GM18507 (cell line): ENCODE measurements at regions not wholly inside any gene's neighbourhood (a gene's known extent, or its start where the extent isn't known, plus 50 kb on each side); places are given as distances from the start of the nearest gene placed in this dataset.

Experiments
- DNase-seq: peaks from one replicate; pipeline ENCODE4 v3.0.0; 2011; ENCODE audit warnings: low read depth; ENCODE audit not compliant: insufficient read length; ENCODE audit errors: extremely low spot score
- FAIRE-seq: peaks from 2 replicates; lab custom pipeline; 2011; peaks lifted over from hg19 to GRCh38; lab: Jason Lieb, UNC

DNA sequence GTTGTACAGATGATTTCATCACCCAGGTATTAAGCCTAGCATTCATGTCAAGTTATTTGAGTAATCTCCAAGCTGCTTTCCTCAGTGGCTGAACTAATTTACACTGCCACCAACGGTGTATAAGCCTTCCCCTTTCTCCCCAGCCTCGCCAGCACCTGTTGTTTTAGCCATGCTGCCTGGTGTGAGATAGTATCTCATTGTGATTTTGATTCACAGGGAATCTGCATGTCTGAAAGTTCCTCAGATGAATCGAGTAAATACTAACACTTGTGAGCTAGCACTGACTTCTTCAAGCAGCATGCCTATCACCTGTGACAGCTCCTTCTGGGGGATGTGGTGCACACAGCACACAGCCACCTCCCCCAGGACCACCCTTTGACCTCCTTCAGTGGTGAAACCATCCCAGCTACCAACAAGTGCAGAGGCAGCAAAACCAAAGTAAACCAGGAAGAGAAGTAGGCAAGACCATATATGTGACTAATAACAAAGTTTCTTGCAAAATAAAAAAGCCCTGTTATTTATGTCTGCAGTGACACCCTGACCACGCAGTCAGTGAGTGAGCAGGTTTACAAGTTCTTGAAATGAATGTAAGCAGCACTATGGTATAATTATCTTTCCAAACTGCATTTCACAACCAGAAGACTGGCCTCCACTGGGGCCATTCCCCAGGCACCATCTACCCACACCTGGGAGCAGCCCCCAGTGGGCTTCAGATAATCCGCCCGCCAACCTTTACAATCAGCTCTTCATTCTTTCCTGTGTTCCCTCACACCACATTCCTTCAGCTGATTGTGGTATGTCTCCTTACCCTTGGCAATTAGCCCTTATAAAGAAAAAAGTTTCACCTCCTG is 173.8 kb downstream of the ETS2 start:
- FAIRE-seq (no peak), DNase-seq (no peak)

DNA sequence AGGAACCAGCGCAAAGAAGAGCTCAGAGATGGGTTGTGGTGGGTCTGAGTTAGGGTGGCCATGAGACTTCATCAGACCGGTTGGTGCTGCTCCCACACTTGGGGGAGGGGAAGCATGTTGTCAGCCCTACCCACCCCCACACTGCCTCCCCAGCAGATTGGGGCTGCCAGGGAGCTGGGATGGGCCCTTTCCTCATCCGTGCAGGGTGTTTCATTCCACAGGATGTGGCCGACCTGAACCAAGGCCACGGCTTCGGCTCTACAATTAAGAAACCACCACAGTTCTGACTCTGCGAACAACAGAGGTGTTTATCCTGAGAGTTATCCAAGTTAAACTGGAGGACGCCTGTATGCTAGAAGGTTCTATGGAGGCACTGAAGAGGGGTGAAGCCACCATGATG is 171.2 kb downstream of the ETS2 start:
- DNase-seq = no peak
- no peak for FAIRE-seq

DNA sequence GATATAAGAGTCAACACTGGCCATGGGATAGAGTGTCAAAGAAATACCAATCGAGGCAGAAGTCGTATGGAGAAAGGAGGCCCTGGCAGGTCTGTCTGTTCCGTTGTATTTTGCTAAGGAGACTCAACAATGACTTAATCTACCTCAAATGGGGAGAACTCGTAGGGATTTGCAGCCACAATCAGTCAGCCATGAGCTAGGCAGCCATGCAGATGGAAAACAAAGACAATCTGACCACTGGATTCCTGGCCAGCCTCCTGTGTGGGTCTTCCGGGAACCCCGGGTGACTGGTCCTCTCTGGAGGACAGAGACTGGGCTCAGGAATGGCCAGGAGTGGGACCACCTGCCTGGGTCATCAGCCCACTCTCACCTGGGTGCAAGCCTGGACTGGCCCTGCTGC is 167.8 kb downstream of the ETS2 start:
- no peak for FAIRE-seq
- no peak for DNase-seq

DNA sequence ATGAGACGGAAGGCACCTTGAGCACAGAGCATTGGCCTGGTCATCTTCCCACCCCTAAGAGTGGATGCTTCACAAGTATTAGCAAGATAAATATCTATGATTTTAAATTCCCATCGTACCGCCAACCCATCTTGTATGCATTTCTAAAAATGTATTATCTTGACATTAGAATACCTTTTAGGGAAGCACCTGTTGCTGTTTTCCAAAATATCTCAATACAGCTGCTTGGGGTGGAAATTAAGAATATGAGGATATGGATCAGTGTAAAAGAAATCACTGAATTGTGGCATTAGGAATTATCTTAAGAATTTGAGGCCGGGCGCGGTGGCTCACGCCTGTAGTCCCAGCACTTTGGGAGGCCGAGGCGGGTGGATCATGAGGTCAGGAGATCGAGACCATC is 166.3 kb downstream of the ETS2 start:
- DNase-seq (no peak), FAIRE-seq (no peak)

DNA sequence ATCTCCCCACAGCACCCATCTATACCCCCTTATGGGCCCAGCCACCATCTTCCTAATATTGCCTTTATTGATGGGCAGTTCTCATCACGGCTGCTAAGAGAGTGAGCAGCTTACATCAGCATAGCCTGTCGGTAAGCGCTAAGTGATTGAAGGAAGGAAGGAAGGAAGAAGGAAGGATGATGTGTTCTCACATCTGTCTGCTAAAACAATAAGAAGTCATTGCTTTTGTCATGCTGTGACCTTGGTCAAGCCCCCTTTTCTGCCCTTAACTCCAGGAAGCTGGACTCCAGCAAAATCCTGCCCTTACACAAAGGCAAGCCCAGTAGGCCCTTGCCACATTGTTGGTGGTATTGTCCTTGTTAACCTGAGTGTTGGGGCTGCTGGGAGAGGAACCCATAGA is 165.0 kb downstream of the ETS2 start:
- no peak for FAIRE-seq
- DNase-seq = no peak

DNA sequence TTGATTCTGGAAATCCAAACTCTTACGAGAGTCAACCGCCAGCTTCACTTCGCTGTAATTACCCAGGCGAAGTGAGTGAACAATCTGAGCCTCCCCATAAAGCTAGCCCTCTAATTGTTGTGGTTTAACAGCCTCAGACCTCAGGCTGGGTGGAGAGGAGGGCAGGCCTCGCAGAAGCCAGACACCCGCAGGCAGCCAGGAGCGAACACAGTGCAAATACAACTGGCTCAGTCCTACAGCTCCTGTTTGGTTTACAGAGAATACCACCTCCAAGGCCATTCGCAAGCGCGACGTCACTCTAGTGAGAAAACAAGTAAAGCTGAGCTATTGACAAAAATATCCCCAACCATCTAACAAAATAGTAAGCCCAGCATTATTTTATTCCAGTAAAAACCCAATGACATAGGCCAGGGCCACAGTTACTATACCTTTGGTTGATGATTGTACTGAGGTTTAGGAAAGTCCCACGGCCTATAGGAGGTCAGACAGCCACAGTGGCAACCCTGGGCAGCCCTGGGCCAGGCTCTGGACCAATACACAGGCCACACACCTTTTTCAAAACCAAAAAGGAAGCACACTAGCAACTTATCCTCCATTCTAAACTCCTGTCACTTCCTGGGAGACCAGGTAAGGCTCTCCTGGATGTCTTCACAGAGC is 163.3 kb downstream of the ETS2 start:
- DNase-seq = no peak
- no peak for FAIRE-seq

GRCh38 chr21:38965910-38966504 is 160.3 kb downstream of the ETS2 start:
- no peak for FAIRE-seq

DNA sequence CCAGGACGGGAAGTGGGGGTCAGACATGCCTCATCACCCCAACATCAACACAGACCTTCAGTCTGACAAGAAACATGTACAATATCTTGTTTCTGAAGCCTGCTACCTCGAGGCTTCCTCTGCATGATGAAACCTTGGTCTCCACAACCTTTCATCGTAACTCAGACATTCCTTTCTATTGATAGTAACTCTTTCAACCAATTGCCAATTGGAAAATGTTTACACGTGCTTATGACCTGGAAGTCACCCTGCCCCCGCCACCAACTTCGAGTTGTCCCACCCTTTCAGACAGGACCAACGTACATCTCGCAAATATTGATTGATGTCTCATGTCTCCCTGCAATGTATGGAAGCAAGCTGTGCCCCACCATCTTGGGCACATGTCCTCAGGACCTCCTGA is 159.5 kb downstream of the ETS2 start:
- DNase-seq (no peak), FAIRE-seq (no peak)

More at GRCh38 chr21:38965910-38966504, 160.3 kb downstream of the ETS2 start:
- DNase-seq = no peak

GRCh38 chr21:38963006-38963405 is 157.3 kb downstream of the ETS2 start:
- DNase-seq (no peak), FAIRE-seq (no peak)

DNA sequence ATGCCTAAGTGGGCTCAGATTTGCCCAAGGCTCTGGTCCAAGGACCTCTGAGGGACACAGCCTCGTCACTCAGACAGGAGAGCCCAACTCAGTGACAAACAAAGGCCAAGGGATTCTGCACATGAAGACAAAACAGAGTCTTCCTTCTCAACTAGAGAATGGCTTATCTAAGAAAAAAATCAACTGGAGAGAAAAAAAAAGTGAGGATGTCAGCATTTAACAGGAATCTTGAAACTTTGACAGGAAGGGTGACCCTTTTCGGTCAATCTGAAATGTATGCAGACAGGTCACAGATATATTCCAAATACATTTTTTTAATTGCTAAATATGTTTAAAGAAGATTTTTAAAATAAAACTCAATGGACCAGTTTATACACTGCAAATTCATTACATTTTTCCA is 154.5 kb downstream of the ETS2 start:
- FAIRE-seq (no peak), DNase-seq (no peak)

DNA sequence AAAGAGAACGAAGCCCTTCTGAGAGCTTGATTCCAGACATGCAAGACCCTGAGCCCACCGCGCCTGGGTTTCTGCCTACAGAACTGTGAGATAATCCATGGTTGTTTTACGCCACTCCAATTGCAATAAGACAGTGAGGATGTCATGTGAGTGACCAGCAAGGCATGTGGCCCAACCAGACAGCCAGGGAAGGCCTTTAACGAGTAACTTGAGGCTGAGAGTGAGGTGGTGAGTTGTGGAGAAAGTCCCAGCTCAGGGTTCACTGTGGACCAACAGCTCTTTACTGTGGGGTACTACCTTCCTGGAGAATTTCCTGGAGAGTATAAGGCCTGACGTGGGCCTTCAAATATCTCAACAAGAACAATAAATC is 153.9 kb downstream of the ETS2 start:
- DNase-seq (no peak), FAIRE-seq (no peak)

- no peak for DNase-seq
Measured at GRCh38 chr21:38958940-38959691, 153.4 kb downstream of the ETS2 start.

GRCh38 chr21:38958323-38958705 is 152.6 kb downstream of the ETS2 start:
- FAIRE-seq = no peak

More at GRCh38 chr21:38958940-38959691, 153.4 kb downstream of the ETS2 start:
- no peak for FAIRE-seq

DNA sequence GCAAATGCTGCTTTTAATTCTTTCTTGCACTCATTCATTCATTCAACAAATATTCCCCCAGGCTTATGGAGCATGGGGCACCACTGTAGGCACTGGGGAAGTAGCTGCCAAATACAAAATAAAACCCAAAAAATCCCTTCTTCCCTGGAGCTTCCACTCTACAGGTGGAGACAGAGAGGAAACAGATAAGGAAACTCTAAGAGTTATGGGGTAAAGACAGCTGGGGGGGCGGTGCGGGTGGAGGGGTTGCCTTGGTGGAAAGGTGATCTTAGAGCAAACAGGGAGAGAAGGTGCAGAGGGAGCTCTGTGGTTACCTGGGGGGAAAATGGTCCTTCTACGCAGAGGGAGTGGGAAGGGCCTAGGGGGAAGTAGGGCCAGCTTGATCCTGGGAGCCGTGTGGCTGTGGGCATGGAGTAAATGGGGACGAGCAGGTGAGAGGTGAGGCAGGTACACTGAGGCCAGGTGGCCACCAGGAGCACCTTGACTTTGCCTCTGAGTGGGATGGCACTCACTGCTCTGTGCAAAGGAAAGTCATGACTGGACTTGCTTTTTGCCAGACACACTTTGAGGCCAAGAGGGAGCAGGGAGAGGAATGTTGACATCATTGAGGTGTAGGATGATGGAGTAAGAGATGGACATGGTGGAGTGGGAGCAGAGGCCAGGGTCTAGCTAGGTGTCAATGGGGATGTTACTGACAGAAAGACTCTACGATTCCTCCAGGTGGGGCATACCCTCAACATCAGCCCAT is 152.0 kb downstream of the ETS2 start:
- FAIRE-seq (no peak), DNase-seq (no peak)

More at GRCh38 chr21:38958323-38958705, 152.6 kb downstream of the ETS2 start:
- DNase-seq = no peak

- FAIRE-seq (no peak), DNase-seq (no peak)
Measured at GRCh38 chr21:38956856-38957571, 151.3 kb downstream of the ETS2 start.

DNA sequence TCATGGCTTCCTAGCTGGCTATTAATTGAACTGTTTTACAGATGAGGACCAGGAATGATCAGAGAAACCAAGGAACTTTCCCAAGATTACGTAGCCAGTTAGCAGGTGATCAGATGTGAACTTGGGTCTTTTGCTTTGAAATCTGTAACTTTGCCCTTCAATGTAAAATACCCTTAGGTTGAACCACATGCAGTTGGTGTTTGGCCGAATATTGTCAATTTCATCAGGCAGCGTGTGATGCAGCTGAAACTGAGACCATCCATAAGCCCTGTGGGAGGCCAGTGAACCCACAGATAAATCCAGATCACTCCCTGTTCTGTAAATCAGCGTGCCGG is 150.8 kb downstream of the ETS2 start:
- FAIRE-seq (no peak), DNase-seq (no peak)

GRCh38 chr21:38956007-38956406 is 150.3 kb downstream of the ETS2 start:
- FAIRE-seq (no peak), DNase-seq (no peak)

DNA sequence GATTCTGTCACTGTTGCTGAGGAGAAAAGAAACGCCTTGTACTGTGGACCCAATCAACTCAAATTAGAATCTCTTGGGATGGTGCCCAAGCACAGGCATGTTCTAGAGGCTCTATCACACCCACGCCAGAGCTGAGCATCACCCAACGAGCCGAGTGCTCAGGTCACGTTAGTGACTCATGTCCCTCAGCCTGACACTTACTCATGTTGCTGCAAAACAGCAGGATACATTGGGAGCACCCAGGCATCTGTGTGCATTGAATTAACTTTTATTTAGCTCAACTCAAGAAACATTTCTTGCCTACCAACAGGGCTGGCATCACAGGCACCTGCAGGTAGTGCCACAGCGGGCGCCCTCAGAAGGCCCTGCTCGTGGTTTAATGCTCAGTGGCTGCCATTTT is 149.8 kb downstream of the ETS2 start:
- DNase-seq = no peak
- no peak for FAIRE-seq

DNA sequence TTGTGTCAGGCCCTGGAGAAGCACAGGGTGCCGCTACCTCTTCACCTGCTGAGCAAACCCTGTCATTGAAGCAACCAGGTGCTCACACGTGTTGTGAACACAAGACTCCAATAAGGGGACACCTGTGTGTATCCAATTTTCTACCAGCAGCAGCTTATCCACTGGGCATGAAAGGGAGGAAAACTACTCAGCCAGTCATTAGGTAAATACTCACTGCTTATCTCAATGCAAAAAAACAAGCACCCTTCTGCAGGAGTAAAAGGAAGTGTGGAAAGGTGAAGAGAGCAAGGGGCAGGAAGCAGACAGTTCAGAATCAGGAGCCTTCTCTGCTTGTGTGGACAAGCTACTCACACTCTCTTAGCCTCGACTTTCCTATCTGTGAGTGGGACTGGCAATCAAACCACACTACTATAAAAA is 148.9 kb downstream of the ETS2 start:
- DNase-seq = no peak

More for the DNA sequence above, 148.9 kb downstream of the ETS2 start:
- no peak for FAIRE-seq
